ENCODE measurements at regions not wholly inside any gene's neighbourhood (a gene's known extent, or its start where the extent isn't known, plus 50 kb on each side); places are given as distances from the start of the nearest gene placed in this dataset.

DNA sequence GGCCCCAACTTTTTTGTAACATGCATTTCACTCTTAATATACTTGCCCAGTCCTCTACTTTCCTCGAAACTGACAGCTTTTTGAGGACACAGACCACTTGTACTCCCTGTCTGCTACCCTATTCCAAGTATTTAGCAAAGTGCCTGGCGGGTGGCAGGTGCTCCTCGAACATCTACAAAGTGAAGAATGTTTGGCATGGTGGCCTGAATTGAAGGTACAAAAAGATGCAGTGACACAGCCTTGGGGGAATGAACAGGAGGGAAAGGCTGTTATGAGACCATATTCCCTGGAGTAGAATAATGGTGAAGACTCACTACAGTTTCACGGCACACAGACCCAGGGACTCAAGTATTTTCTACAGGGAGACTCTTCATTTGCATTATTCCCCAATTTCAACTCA, 590.9 kb downstream of the PRELID2 start:
- no peaks in the 10 kb centered on the region for H3K36me3 ChIP-seq
- intact Hi-C loops (cut with DNase I): no loop called here
- DNase-seq: no peak
- H3K4me1 ChIP-seq: no peaks in the 10 kb centered on the region
- H3K27me3 ChIP-seq: no peaks in the 10 kb centered on the region
- TF ChIP-seq, protein P1, sequence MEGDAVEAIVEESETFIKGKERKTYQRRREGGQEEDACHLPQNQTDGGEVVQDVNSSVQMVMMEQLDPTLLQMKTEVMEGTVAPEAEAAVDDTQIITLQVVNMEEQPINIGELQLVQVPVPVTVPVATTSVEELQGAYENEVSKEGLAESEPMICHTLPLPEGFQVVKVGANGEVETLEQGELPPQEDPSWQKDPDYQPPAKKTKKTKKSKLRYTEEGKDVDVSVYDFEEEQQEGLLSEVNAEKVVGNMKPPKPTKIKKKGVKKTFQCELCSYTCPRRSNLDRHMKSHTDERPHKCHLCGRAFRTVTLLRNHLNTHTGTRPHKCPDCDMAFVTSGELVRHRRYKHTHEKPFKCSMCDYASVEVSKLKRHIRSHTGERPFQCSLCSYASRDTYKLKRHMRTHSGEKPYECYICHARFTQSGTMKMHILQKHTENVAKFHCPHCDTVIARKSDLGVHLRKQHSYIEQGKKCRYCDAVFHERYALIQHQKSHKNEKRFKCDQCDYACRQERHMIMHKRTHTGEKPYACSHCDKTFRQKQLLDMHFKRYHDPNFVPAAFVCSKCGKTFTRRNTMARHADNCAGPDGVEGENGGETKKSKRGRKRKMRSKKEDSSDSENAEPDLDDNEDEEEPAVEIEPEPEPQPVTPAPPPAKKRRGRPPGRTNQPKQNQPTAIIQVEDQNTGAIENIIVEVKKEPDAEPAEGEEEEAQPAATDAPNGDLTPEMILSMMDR (IDR thresholded peaks at IDR 0.05): no peak
- no peak overlapping the region for H3K27ac ChIP-seq
- no peak for ATAC-seq
- no peaks in the 10 kb centered on the region for H3K9me3 ChIP-seq
- no peak overlapping the region for H3K4me3 ChIP-seq

DNA sequence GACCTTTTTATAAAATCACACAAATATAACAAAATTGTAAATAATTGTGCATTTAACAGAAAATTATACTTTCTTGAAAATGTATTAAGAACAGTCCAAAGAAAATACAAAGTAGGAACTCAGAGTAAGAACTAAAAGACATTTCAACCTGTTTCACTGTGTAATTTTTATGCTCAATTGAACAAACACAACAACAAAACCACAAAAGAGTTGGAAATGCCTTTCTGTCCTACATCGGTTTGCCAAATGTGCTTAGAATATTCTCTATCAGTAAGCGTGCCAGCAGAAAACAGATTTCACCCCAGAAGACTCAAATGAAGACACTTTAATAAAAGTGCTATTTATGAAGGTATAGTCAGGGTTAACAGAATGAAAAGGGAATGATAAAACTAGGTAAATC, 592.1 kb downstream of the PRELID2 start:
- Histone ChIP-seq H3K36me3 (no peaks in the 10 kb centered on the region), H3K4me1 (no peaks in the 10 kb centered on the region), H3K27ac (no peak overlapping the region), H3K27me3 (no peaks in the 10 kb centered on the region), H3K9me3 (no peaks in the 10 kb centered on the region), H3K4me3 (no peak overlapping the region)
- intact Hi-C loops (cut with DNase I): no loop called here
- ATAC-seq (no peak), DNase-seq (no peak)
- TF ChIP-seq, protein P1 (IDR thresholded peaks at IDR 0.05): no peak

DNA sequence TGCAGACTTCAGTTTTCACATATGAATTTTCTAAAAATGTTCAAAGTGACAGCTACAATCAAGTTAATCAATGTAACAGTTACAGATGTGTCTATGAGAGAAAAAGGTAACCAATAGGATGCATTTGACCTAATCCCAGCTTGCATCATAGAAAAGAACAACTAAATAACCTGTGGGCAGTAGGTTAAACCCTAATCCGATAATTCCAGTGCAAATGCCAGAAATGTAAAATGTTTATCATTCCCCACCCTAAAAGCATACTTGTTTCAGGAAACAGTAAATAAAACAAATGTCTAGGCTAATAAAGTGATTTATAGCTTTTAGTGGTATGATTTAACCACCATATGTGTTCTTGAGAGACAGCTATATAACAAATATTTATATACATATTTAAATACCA, 592.6 kb downstream of the PRELID2 start:
- Histone ChIP-seq H3K27me3 (no peaks in the 10 kb centered on the region), H3K27ac (no peak overlapping the region), H3K36me3 (no peaks in the 10 kb centered on the region), H3K4me1 (no peaks in the 10 kb centered on the region), H3K9me3 (no peaks in the 10 kb centered on the region), H3K4me3 (no peak overlapping the region)
- DNase-seq: no peak
- no peak for ATAC-seq
- TF ChIP-seq, protein P1 (IDR thresholded peaks at IDR 0.05): no peak
- intact Hi-C loops (cut with DNase I): no loop called here

DNA sequence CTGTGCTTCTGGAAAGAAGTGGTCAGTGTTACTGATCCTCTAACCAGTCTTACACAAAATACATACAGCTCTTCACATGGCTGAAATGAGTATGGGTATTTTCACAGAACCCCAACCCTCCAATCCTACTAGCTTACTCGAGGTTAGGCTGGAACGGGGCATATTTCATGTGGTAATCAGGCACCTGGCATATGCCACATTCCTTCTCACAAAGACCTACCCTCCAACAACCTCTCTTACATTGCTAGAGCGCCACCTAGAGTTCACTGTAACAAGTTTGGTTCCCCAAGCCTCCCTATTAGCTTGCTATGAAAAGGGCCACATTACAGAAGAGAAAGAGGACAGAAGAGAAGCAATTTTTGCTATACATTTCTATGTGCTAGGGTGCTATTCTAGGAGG, 597.3 kb downstream of the PRELID2 start:
- ATAC-seq: peak; percentile 80

DNA sequence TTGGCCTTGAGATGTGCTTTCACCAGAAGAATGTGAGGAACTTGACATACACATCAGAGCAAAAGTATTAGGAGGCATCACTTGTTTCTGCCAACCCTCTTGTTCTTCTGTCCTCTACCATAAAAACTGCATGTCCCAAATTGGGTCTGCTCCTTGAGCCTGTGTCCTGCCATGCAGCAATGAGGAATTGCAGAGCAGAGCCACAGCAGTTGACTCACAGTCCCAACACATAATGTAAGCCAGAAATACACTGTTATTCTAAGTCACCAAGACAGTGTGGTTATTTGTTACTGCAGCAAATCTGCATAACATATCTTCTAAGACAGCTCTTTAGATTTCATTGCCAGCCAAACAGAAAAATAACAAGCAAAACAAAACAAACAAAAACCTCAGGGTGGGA, 598.2 kb downstream of the PRELID2 start:
- TF ChIP-seq, protein P1 (IDR thresholded peaks at IDR 0.05): no peak

More for the DNA sequence above, 597.3 kb downstream of the PRELID2 start:
- TF ChIP-seq, protein P1 (IDR thresholded peaks at IDR 0.05): peak in 1 of 2 donors; percentile 31
- H3K4me3 ChIP-seq: no peak overlapping the region
- H3K9me3 ChIP-seq: no peaks in the 10 kb centered on the region
- intact Hi-C loops (cut with DNase I): no loop called here
- H3K27ac ChIP-seq: no peak overlapping the region
- no peaks in the 10 kb centered on the region for H3K4me1 ChIP-seq
- no peaks in the 10 kb centered on the region for H3K27me3 ChIP-seq
- no peaks in the 10 kb centered on the region for H3K36me3 ChIP-seq
- peak in 1 of 4 donors; percentile 53 for DNase-seq

More for the DNA sequence above, 598.2 kb downstream of the PRELID2 start:
- Histone ChIP-seq H3K4me3 (no peak overlapping the region), H3K27ac (no peak overlapping the region), H3K27me3 (no peaks in the 10 kb centered on the region), H3K36me3 (no peaks in the 10 kb centered on the region), H3K9me3 (no peaks in the 10 kb centered on the region), H3K4me1 (no peaks in the 10 kb centered on the region)
- intact Hi-C loops (cut with DNase I): no loop called here
- no peak for DNase-seq
- no peak for ATAC-seq

Data from left lung (tissue), 4 donors.